Epidermal melanocyte (primary cell): ENCODE measurements at regions not wholly inside any gene's neighbourhood (a gene's known extent, or its start where the extent isn't known, plus 50 kb on each side); places are given as distances from the start of the nearest gene placed in this dataset.

Source experiments
- DNase-seq: peaks from one replicate; pipeline ENCODE4 v3.0.0; 2011; ENCODE audit warnings: low spot score; ENCODE audit not compliant: insufficient read length

GRCh38 chr18:40473221-40474029 lies 1481.6 kb upstream of the PIK3C3 start:
- DNase-seq = no peak

GRCh38 chr18:40470723-40471122 lies 1484.3 kb upstream of the PIK3C3 start:
- no peak for DNase-seq

- no peak for DNase-seq
These were observed 1485.2 kb upstream of the PIK3C3 start for GRCh38 chr18:40469851-40470250.

- no peak for DNase-seq
These were observed 1485.7 kb upstream of the PIK3C3 start for GRCh38 chr18:40469316-40469715.

- DNase-seq = no peak
These were observed 1491.0 kb upstream of the PIK3C3 start for GRCh38 chr18:40464032-40464431.

- no peak for DNase-seq
These were observed 1501.1 kb upstream of the PIK3C3 start for GRCh38 chr18:40453903-40454302.

- no peak for DNase-seq
These were observed 1502.4 kb upstream of the PIK3C3 start for GRCh38 chr18:40452599-40452998.

GRCh38 chr18:40450751-40451150 lies 1504.3 kb upstream of the PIK3C3 start:
- DNase-seq = no peak

GRCh38 chr18:40447820-40448219 lies 1507.2 kb upstream of the PIK3C3 start:
- no peak for DNase-seq

GRCh38 chr18:40440088-40440487 lies 1514.9 kb upstream of the PIK3C3 start:
- DNase-seq = no peak

- DNase-seq = no peak
These were observed 1517.5 kb upstream of the PIK3C3 start for GRCh38 chr18:40437517-40437916.

GRCh38 chr18:40431071-40431985 lies 1523.7 kb upstream of the PIK3C3 start:
- no peak for DNase-seq

GRCh38 chr18:40423291-40423690 lies 1531.7 kb upstream of the PIK3C3 start:
- DNase-seq = no peak

- DNase-seq = no peak
These were observed 1534.4 kb upstream of the PIK3C3 start for GRCh38 chr18:40420675-40421074.

GRCh38 chr18:40417501-40417900 lies 1537.5 kb upstream of the PIK3C3 start:
- DNase-seq = no peak

GRCh38 chr18:40415821-40416220 lies 1539.2 kb upstream of the PIK3C3 start:
- no peak for DNase-seq

- no peak for DNase-seq
These were observed 1539.8 kb upstream of the PIK3C3 start for GRCh38 chr18:40415176-40415791.

- DNase-seq = no peak
These were observed 1540.8 kb upstream of the PIK3C3 start for GRCh38 chr18:40414155-40414754.

GRCh38 chr18:40413160-40413559 lies 1541.9 kb upstream of the PIK3C3 start:
- DNase-seq = no peak

GRCh38 chr18:40412410-40412809 lies 1542.6 kb upstream of the PIK3C3 start:
- DNase-seq = no peak

- no peak for DNase-seq
These were observed 1547.1 kb upstream of the PIK3C3 start for GRCh38 chr18:40407909-40408308.

- DNase-seq = no peak
These were observed 1550.8 kb upstream of the PIK3C3 start for GRCh38 chr18:40404284-40404683.
